DND-41 (cell line): ENCODE measurements at regions not wholly inside any gene's neighbourhood (a gene's known extent, or its start where the extent isn't known, plus 50 kb on each side); places are given as distances from the start of the nearest gene placed in this dataset.

Experiments used
- EZH2 ChIP-seq: IDR thresholded peaks from 3 replicates; pipeline ENCODE4 v1.6.1; 2012; ENCODE audit warnings: borderline replicate concordance, low read depth, mild to moderate bottlenecking, moderate library complexity, low read length, inconsistent platforms; ENCODE audit not compliant: severe bottlenecking
- TF ChIP-seq, protein P1 (sequence below): IDR thresholded peaks from 2 replicates; pipeline ENCODE4 v1.5.1; 2012; ENCODE audit warnings: borderline replicate concordance, low read length, moderate library complexity, mild to moderate bottlenecking; ENCODE audit not compliant: poor library complexity, severe bottlenecking; ENCODE audit errors: extremely low read depth

DNA sequence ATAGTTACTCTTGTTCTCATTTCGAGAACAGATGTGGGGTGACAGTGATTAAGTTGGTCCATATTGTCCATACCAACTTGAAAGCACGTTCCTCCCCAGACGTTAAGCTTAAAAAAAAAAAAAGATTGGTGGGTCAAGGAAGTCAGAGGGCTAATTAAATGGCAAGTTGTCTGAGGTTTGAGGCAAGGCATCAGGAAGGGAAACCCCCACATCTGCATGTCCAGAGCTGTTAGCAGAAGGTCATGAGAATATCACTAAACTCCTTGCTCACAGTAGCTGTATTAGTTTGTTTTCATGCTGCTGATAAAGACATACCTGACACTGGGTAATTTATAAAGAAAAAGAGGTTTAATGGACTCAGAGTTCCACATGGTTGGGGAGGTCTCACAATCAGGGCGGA is 415.6 kb upstream of the FZD8 start:
- TF ChIP-seq, protein P1, sequence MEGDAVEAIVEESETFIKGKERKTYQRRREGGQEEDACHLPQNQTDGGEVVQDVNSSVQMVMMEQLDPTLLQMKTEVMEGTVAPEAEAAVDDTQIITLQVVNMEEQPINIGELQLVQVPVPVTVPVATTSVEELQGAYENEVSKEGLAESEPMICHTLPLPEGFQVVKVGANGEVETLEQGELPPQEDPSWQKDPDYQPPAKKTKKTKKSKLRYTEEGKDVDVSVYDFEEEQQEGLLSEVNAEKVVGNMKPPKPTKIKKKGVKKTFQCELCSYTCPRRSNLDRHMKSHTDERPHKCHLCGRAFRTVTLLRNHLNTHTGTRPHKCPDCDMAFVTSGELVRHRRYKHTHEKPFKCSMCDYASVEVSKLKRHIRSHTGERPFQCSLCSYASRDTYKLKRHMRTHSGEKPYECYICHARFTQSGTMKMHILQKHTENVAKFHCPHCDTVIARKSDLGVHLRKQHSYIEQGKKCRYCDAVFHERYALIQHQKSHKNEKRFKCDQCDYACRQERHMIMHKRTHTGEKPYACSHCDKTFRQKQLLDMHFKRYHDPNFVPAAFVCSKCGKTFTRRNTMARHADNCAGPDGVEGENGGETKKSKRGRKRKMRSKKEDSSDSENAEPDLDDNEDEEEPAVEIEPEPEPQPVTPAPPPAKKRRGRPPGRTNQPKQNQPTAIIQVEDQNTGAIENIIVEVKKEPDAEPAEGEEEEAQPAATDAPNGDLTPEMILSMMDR, result no peak
- TF ChIP-seq EZH2, result no peak
